LoVo (cell line): ENCODE measurements at regions not wholly inside any gene's neighbourhood (a gene's known extent, or its start where the extent isn't known, plus 50 kb on each side); places are given as distances from the start of the nearest gene placed in this dataset.

Source experiments
- DNase-seq: peaks from one replicate; pipeline ENCODE4 v3.0.0-alpha.2; 2016; ENCODE audit warnings: low spot score

- no peak for DNase-seq
Observed at GRCh38 chr3:83302091-83302490, 1540.6 kb upstream of the GBE1 start.

GRCh38 chr3:83317605-83318004, 1556.2 kb upstream of the GBE1 start:
- DNase-seq, result no peak

GRCh38 chr3:83320726-83321125, 1559.3 kb upstream of the GBE1 start:
- DNase-seq, result no peak

GRCh38 chr3:83321457-83321856, 1560.0 kb upstream of the GBE1 start:
- DNase-seq, result no peak

GRCh38 chr3:83321891-83322290, 1560.4 kb upstream of the GBE1 start:
- DNase-seq, result no peak

GRCh38 chr3:83354205-83354604, 1592.8 kb upstream of the GBE1 start:
- no peak for DNase-seq

GRCh38 chr3:83393276-83393675, 1565.5 kb upstream of the CADM2 start:
- DNase-seq, result no peak

GRCh38 chr3:83403927-83404326, 1554.9 kb upstream of the CADM2 start:
- no peak for DNase-seq

- no peak for DNase-seq
Observed at GRCh38 chr3:83426300-83426699, 1532.5 kb upstream of the CADM2 start.

GRCh38 chr3:83434880-83435587, 1523.8 kb upstream of the CADM2 start:
- DNase-seq, result no peak

- DNase-seq, result no peak
Observed at GRCh38 chr3:83438188-83438587, 1520.6 kb upstream of the CADM2 start.

GRCh38 chr3:83453056-83453455, 1505.7 kb upstream of the CADM2 start:
- DNase-seq, result no peak

- no peak for DNase-seq
Observed at GRCh38 chr3:83454353-83454752, 1504.4 kb upstream of the CADM2 start.

GRCh38 chr3:83457551-83457950, 1501.2 kb upstream of the CADM2 start:
- no peak for DNase-seq

GRCh38 chr3:83460052-83460451, 1498.7 kb upstream of the CADM2 start:
- no peak for DNase-seq

- no peak for DNase-seq
Observed at GRCh38 chr3:83461411-83461810, 1497.4 kb upstream of the CADM2 start.

GRCh38 chr3:83477563-83477962, 1481.2 kb upstream of the CADM2 start:
- no peak for DNase-seq

- no peak for DNase-seq
Observed at GRCh38 chr3:83482402-83483070, 1476.3 kb upstream of the CADM2 start.

- DNase-seq, result no peak
Observed at GRCh38 chr3:83496462-83496861, 1462.3 kb upstream of the CADM2 start.

GRCh38 chr3:83498361-83499016, 1460.3 kb upstream of the CADM2 start:
- no peak for DNase-seq

GRCh38 chr3:83500422-83500821, 1458.4 kb upstream of the CADM2 start:
- no peak for DNase-seq

- DNase-seq, result no peak
Observed at GRCh38 chr3:83500931-83501330, 1457.9 kb upstream of the CADM2 start.

- DNase-seq, result no peak
Observed at GRCh38 chr3:83513051-83513450, 1445.7 kb upstream of the CADM2 start.
